T1000 (cell line): ENCODE measurements at regions not wholly inside any gene's neighbourhood (a gene's known extent, or its start where the extent isn't known, plus 50 kb on each side); places are given as distances from the start of the nearest gene placed in this dataset.
"Not testable (repeated sequence)": the region's sequence is repeated elsewhere in the genome, so short reads cannot be mapped to it uniquely, and the experiment has no call there.

Experiments
- DNase-seq: peaks from one replicate; lab custom pipeline; 2025; ENCODE audit warnings: mixed read lengths; lab: John Stamatoyannopoulos, UW

GRCh38 chr9:85077944-85078343, 408.4 kb downstream of the NTRK2 start:
- no peak for DNase-seq

GRCh38 chr9:85077146-85077545, 407.6 kb downstream of the NTRK2 start:
- DNase-seq = not testable (repeated sequence)
